ENCODE measurements at regions not wholly inside any gene's neighbourhood (a gene's known extent, or its start where the extent isn't known, plus 50 kb on each side); places are given as distances from the start of the nearest gene placed in this dataset.
"Not testable (repeated sequence)": the region's sequence is repeated elsewhere in the genome, so short reads cannot be mapped to it uniquely, and the experiment has no call there.

DNA sequence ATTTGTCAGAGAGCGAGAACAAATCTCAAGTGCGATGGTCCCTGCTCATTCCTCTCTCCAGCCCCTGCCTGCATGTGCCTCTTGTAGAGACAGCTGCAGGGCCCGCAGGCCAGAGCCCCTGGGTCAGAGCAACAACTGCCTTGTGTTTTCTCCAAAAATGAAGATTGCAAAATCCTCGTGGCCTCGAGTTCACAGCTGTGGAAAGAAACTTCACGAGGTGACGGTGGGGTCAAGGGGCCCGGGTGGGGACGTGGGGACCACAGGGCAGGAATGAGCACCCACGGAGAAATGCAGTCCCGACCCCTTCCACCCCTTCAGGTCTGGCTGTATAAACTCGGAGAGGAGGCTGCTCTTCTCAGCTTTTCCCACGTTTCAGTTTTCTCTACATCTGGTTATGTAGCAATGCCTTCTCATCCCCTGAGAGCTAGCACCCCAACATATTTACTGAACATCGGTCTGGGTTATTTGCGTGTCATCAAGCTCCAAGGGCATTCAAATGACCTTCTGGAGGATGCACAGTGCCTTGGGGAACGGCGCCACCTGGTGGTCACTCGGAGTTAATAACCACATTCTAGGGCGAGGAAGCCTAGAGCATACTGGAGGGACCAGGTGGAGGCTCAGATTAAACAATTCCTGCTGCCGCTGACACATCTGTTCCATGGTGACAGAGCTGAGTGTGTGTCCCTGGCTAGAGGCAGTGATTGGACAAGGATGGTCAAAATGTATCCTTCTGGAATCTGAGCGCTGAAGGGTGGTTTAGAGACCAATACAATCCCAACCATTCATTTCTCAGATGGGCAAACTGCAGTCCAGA lies 91.4 kb upstream of the CYRIA start:
- DNase-seq: peak; percentile 67 to 92 (median 87)

DNA sequence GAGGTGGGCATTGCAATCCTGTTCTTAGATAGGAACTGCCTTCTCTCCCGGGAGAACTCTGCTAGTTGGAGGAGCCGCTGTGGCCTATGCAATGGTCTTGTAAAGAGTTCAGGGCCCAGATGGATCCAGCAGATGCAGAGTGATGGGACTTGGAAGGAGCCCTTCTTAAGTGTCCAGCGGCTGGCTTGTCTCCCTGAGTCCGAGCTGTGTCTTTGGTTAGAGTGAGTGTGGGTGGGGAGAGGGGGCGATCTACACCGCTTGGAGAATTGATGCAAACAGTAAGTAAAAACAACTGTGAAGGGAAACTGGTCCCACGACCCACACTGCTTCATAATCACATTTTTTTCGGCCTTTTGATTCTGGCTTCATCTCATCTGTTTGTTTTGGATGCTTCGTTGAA lies 89.8 kb upstream of the CYRIA start:
- peak; percentile 45 to 89 (median 66) for DNase-seq

- not testable (repeated sequence) for DNase-seq
Observed at GRCh38 chr2:16753025-16753424, 87.4 kb upstream of the CYRIA start.

- DNase-seq: not testable (repeated sequence)
Observed at GRCh38 chr2:16750925-16751214, 85.2 kb upstream of the CYRIA start.

- DNase-seq: no peak
Observed at GRCh38 chr2:16750175-16750924, 84.7 kb upstream of the CYRIA start.

DNA sequence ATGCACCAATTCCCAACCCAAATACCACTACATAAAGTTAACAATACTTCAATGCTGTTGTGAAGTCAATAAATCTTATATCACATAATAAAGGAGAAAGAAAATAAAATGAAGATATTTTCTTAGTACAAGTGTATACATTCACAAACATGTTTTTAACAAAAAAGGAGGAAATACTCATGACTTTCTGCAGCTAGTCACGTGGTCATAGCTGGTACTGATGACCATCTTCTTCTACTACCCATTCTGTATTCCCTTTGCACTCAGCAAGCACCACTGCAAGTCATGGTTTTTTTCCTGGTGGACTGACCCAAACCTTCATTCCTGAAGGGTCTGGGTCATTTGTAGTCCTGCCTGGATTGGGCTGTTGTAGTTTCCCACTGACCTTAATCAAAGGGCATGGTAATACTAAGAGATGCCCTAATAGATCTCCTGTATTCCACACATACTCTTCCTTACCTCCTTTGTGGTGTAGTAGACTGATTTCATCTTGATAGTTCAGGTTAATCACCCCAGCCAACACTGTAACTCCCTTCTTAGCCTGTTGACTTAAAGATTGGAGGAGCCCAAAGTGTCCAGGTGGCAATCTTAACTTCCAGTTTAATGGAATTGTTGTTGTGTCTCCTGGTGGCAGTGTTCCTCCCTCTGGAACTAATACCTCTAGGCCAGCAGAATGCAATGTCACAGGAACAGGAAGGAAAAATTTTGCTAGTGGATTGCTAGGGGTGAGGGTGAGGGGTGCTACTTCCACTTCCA lies 83.1 kb upstream of the CYRIA start:
- DNase-seq: not testable (repeated sequence)

- DNase-seq: no peak
Observed at GRCh38 chr2:16747689-16748088, 82.1 kb upstream of the CYRIA start.

DNA sequence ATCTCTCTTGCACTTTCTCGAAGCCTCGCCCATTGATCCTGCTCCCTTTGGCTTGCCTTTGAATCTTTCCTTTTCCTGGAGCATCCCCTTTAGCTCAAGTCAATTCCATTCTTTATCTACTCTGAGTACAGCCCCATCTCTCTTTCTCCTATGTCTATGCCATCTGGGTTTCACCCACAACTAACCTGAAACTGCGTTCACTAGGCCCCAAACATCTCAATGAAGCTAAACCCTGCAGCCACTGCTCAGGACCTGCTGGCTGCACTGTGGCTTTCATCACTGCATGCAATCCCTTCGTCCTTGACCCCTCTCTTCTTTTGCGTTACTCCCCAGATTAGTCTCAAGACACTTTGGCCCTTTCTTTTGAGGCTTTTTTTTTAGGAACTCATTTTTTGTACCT lies 81.6 kb upstream of the CYRIA start:
- no peak for DNase-seq

GRCh38 chr2:16746833-16747232 lies 81.2 kb upstream of the CYRIA start:
- no peak for DNase-seq

DNA sequence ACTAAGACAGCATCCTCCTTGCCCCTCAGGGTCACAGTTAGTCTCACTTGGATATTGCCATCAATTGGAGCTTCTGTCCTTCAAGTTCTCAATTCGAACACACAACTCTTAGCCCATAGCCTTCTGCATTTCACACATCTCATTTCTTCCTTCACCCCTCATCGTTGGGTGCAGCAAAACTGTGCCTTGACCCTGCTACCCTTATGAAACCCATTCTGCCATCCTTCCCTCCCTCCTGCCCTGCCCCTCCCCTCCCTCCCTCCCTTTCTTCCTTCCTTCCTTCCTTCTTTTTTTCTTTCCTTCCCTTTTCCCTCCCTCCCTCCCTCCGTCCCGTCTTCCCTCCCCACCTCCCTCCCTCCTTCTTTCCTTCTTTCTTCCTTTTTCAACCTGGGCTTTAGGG lies 80.7 kb upstream of the CYRIA start:
- DNase-seq: no peak

GRCh38 chr2:16745466-16745865 lies 79.8 kb upstream of the CYRIA start:
- no peak for DNase-seq

- no peak for DNase-seq
Observed at GRCh38 chr2:16744521-16744920, 78.9 kb upstream of the CYRIA start.

DNA sequence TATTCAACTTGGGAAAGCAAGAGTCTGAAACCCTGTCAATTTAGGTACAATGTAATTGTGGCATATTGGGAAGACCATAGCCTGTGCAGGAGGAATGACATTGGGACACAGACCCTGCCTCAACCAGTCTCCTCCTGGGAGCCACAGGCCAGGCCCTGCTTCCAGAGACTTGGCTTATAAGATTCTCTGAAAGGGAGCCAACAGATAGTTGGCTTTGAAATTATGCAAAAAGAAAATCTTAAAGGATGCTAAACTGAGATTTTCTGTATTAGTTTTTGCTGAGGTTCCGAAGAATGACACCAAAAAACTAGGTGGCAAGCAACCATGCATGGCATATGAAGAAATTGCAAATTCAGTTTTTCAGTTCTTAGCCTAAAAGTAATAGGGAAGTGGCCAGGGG lies 76.4 kb upstream of the CYRIA start:
- DNase-seq: no peak

GRCh38 chr2:16741498-16741897 lies 75.9 kb upstream of the CYRIA start:
- DNase-seq: peak in 1 of 3 donors; percentile 37

- no peak for DNase-seq
Observed at GRCh38 chr2:16739778-16740581, 74.3 kb upstream of the CYRIA start.

DNA sequence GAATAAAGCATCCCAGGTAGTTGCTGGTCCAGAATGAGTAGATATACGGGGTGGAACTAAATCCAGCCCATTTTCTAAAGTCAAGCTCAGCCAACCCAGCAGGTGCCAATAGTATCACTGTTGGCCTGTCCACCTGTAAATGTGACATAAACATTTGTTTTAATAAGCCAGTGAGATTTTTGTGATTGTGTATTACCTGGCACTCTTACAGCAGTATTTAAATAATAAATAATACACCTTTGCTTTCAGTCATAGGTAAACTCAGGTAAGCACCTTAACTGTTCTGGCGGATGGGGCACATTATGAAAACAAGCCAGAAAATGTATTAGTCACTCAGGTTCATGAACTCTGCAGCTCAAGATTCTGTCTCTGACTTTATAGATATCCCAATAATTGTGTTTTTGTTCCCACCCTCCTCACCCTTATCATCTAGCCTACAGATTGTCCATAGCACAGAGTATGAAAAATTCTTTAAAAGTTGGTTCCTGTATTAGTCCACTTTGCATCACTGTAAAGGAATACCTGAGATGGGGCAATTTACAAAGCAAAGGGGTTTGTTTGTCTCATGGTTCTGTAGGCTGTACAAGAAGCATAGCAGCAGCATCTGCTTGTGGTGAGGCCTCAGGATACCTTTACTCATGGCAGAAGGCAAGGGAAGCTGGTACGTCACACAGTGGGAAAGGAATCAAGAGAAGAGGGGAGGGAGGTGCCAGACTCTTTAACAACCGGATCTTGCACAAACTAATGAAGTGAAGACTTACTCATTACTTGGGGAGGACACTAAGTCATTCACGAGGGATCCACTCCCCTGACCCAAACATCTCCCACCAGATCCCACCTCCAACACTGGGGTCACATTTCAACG lies 73.0 kb upstream of the CYRIA start:
- DNase-seq: no peak

GRCh38 chr2:16737812-16738211 lies 72.2 kb upstream of the CYRIA start:
- no peak for DNase-seq

DNA sequence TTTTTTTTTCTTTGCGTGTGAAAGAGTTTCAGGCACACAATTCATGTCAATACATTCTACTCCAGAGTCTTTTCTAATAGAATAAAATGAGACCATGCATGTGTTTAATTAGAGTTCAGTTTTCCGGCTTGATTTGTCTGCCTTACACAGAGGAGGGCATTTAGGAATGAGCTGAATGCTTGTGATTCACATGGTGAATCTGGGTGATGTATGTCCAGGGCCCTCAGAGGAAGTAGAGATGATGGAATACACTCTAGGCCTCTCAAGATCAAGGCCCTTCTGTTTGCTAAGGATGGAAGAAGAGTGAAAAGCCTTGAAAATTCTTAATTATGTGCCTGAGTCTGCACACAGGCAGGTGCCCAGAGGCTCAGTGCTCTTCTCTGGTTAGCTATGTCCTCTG lies 71.0 kb upstream of the CYRIA start:
- no peak for DNase-seq

DNA sequence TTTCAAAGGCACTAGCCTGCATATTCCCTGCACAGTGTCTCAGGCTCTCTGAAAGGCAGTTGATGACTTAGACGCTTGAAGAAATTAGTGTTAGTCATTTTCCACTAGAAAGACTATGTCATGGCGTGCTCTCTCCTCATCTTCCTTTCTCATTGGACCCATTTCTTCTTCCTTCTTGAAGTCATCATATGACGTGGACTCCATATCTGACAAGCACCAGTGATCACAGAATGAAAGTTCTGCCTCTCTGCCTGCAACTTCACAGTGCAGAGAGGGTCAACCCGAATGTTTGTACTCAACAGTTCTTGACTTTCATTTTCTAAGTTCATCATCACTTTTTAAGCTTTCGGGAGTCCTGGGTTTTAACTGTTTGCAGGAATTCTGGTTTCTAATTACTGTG lies 63.7 kb upstream of the CYRIA start:
- DNase-seq: no peak

DNA sequence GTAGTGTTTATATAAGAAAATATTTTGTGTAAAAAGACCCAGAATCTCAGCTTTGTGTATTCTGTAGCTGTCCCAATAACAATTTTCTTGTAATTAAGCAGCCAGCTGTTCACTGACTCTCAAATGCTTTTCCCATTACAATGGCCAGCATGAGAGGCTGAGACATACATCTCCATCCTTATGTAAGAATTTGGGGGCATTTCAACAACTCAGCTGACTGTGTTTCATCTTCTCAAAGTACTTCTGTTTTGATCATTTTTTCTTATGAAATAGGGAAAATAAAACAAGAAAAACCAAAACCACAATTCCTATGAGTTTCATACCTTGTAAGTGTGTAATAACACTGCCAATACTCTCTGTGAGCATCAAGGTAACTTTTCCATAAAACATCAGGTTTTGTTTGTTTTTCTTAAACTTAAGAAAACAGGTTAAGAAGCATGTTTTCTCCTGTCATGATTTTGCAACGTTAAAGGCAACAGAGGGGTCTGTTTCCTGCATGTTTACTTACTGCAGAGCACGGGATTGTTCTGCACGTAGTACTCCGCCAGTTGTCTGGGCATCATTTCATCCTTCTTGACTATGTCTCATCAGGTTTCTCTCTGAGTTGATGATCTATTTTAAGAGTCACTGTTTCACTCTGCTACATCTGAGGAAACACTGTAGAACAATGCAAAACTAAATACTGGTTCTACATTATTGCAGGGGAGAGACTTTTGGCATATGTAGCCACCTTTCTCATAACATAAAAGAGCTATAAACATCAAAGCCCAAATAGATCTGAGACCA lies 62.9 kb upstream of the CYRIA start:
- DNase-seq: no peak

Data from muscle of back (tissue), 3 donors.